ENCODE measurements at regions not wholly inside any gene's neighbourhood (a gene's known extent, or its start where the extent isn't known, plus 50 kb on each side); places are given as distances from the start of the nearest gene placed in this dataset.

DNA sequence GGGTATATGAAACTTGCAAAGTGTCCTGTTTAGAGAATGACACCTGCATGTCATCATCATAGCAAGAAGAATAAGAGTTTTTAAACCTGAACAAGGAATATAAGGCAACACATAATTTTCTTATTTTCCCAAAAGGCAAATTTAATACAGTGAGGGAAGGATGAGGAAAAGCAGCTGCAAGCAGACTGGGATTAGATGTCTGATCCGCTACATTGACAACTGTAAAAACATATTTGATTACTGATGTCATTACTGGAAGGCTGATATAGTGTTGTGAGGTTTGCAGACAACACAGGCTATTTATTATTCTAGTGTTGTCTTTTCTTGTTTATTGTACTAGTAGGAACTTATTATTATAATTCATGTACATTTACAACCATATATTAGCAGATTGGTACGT lies 528.7 kb downstream of the ZIC1 start:
- no peak for DNase-seq

DNA sequence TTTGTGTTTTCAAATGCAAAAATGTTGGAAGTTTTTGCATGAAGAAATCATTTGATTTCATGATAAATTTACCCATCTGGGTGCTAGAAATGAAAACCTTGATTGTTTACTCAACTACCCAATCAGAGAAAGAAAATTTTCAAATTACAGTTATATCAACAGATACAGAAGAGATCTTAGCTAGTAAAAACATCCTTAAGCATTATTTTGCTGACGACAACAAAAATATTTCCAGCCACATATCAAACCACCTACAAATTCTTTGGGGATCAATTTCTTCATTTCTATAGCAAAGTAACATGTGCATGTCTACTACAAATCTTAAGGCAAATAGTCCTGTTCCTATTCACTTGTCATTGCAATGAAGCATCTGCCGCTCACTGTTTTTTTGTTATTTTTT lies 530.3 kb downstream of the ZIC1 start:
- no peak for DNase-seq

DNA sequence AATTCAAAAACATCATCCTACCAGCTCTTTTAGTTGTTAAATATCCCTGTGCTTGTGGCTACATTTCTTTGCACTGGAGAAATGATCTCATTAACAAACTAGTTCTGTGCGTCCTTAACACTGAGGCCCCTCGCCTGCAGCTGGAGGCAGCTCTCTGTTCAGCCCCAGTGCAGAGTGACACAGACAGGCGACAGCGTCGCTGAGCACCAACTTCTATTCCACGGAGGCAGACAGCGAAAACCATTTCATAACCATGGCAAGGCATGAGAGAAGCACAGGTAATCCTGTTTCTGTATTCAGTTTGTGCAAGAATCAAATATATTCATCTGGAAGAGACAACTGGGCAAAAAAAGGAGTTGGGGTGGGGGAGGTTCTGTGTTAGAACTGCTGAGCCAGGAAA lies 530.7 kb downstream of the ZIC1 start:
- no peak for DNase-seq

DNA sequence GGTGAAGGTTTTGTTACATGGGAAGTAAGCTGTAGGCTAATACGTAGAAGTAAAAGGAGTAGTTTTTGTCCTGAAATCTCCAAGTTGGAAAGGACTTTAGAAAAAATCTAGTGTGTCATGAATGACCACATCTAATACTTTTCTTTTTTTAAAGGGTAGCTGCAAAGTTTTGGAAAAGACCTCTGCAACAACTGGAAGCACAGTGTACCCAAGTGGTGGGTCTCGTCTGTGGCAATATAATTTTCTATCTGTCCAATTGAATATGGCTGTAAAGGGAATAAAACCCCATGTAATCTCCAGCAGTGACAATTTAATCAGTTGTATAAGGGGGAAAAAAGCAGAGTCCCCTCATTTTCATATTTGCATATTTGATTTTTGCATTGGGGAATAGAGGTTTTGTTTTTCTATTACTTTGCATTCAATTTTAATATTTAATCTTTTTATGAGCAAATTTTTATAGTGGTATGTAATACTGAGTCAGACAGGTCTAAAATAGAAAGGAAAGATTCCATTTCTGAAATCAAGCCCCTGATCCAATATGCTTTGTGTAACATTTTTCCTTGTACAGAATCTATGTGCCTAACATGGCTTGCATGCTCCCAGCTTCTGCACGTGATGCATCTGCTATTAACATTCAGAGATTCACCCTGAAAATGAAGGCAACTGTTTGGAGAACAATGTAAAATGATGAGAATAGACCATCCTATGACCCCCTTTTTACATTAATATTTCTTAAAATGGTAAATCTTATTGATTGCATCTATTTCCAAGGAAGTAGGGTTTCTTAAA lies 531.4 kb downstream of the ZIC1 start:
- no peak for DNase-seq

DNA sequence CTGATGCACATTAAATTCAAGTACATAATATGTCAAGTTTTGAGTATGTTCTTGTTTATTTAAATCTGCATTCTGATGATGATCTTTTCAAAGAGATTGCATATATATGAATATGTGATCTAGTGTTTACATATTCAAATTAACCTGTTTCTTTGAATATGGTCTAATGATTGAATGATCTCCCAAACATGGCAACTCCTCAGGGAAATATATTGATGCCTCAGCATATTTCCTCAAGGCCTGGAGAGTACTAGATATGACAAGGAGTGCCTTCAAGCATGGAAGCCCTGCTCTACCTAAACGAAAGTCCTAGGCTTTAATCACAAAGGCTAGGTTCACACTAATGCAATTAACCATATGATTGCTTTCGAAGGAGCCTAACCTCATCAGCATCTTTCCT lies 532.8 kb downstream of the ZIC1 start:
- DNase-seq, result no peak

DNA sequence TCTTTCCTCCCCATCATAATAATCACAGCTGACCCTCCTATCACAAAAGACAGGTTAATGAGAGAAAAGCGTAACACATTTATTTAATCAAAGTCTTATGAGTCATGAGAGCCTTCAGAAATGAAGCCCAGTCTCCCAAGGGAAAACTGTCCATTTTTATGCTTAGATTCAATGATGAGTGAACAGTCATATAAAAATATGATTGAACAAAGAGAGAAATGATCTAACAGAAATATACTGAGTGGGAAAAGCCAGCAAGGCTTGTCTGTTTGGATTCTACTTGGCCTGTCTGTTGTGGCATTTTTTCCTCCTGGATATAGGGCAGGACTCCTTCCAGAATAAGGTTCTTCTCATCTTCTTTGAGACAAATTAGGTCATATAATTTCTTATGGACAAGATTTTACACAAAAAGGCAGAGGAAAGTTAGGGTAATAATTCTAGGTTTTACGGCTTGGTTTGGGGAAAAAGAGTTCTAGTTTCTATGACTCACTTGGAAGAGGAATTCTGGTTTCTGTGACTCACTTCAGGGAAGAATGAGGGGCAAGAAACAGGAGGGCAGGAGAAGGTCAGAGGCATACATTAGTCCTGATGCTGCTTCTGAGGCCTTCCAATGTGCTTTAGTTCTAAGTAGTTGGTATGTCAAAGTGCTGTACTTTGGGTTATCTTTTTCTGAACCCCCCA lies 534.2 kb downstream of the ZIC1 start:
- no peak for DNase-seq

DNA sequence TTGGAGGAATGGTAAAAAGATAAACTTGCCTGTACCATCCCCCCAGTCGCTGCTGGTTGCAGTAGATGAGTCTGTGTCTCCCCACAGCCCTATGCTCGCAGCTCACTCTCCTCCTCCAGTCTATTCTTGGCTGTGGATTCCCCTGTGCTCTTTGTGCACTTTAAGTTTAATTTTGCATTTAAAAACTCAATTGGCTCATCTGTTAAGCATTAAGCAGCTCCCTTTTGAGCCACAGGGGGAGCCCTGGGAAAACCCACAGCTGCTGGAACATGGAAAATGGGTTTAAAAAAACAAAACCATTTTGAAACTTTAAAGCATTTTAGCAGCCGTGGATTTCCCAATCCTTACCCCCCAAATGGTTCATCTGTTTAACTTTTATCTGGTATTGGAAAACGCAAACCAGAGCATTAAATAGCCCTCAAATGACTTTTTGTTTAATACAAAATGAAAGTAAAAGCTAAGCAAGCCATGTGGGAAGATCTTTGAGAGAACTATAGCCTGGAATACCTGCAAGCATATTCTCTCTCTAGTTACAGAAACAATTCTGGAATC lies 536.9 kb downstream of the ZIC1 start:
- DNase-seq, result peak; percentile 7

DNA sequence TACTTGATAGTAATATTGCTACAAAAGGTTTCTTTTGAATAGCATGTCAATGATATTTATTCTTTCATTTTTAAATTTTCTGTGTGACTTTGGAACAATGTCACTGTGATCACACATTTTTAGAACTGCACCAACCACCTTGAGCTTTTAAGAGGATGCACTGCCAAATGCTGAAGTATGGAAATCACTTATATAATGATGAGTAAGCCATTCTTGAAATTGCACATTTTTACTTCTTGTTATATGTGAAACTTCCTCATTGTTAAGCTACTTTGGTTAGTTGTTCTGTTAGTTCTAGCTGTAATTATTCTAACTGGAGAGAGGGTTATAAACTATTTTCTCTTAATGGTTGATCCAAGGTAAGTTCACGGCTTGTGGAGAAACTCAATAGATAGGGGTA lies 547.5 kb downstream of the ZIC1 start:
- no peak for DNase-seq

DNA sequence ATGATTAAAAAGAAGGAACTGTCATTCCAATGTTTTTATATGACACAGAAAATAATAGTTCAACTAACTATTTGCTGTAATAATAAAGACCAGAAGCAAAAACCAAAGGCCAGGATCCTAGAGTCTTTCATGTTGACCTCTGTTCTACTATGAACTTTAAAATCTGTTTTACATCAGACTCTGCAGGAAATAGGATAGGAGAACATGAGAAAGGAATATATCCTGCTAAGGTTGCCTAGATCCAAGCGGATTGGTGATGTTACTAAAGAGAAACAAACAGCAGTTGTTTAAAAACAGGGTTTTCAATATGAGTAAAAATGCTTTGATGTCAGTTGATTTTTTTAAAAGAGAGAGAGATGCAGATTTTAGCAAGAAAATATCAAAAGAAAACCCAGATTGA lies 549.6 kb downstream of the ZIC1 start:
- no peak for DNase-seq

DNA sequence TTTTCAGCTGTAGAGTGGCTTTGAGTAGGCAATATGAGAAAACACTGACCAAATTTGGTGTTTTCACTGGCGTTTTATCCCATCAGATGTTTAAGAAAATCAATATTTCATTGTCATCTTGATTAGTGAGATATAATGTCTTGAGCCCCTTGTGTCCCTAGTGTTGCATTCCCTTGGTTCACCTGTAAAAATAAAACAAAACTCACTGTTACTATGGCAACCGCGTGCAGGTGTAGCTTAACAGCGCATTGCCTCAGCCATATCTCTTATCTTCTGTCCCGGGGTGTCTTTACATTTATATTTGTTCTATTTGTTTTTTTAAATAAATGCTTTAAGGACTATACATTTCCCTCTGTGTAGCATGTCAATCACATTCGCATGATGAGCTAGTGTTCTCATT lies 551.6 kb downstream of the ZIC1 start:
- DNase-seq, result no peak

DNA sequence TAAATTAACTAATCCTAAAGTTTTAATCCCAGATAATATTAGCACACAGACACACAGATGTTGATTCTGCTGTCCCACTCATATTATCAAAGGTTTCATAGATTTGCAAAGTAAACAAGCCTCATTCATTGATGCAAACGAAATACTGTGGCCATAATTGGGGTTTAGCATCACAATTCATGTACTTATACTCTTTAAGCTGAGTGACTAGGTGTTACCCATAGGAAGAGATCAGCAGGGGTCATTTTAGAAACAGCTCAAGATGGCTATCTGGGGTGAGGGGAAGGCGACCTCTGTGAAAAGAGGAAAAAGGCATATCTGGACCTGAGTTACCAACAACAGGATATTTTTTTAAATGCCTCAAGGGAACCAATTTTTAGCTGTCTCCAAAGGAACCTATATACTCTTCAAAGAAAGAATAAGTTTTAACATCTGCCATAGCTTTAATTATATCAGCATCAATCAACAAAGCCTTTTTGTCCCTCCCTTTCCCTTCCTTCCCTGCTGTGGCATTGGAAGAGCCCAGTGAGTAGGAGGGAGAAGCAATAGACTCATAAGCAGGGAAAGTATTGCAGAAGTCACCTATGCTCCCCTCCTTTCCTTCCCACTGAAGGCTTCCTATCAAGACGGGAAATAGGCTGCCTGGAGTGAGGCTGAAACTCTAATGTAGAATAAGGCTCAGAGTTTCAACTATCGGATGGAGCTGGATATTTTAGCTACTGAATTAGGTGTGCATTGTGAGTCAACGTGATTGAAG lies 553.4 kb downstream of the ZIC1 start:
- DNase-seq, result no peak

DNA sequence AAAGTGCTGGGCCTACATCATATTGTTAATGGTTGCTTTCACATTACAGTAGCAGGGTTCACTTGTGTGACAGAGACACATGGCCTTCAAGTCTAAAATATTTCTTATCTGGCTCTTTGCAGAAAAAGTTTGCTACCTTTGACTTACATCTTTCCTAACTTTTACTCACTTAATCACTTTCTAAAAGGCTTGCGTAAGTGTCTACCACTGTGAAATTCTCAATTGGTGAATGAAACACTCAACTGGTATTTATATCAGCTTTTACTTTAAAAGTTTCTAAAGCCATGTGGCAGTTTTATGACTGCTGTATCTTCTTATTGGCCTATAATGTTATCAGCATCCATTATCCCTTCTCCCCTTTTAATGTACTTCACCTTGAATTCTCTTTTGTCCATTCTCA lies 554.5 kb downstream of the ZIC1 start:
- DNase-seq, result no peak

DNA sequence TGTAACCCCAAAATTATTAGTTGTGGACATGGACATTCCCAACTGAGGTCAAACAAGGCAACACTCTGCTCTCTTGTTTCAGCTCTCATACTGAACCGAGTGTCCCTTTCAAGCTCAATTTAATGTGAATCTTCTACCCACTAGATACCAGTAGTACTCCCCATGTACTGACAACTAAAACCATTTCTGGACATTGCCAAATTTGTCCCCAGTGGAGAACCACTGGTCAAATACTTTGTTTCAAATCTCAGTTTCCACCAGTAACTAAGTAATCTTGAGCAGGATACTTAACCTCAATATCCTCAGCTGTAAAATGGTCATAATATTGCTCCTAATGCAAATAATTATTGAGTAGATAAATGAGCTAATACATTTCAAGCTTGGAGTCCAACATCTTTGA lies 566.0 kb downstream of the ZIC1 start:
- DNase-seq, result no peak

DNA sequence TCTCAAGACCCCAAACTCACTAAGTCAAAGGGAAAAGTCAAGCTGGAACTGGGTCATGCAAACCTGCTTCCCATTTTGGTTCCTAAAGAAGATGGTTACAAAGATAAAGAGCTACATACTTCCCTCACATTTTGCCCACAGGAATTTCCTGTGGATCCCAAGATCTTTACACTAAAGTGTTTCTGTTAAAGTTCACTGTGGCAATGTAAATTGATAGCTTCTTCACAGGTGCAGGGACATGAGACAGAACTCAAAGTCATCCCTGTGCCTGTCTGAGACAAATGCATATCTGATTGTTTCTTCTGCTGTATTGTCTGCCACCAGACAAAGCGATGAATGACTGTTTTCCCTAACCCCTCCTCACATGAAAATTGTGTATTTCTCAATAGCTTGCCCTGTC lies 567.8 kb downstream of the ZIC1 start:
- DNase-seq, result no peak

DNA sequence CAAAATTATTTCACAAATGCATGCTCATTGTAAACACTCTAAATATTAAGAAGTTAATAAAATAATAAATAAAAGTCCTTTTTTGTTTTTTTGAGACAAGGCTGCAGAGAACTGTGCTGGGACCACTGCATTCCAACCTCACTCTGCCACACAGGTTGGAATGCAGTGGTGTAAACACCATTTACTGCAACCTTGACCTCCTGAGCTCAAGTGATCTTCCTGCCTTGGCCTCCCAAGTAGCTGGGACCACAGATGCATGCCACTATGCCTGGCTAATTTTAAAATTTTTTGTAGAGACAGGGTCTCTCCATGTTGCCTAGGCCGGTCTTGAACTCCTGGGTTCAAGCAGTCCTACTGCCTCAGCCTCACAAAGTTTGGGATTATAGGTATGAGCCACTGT lies 578.4 kb downstream of the ZIC1 start:
- DNase-seq, result no peak

DNA sequence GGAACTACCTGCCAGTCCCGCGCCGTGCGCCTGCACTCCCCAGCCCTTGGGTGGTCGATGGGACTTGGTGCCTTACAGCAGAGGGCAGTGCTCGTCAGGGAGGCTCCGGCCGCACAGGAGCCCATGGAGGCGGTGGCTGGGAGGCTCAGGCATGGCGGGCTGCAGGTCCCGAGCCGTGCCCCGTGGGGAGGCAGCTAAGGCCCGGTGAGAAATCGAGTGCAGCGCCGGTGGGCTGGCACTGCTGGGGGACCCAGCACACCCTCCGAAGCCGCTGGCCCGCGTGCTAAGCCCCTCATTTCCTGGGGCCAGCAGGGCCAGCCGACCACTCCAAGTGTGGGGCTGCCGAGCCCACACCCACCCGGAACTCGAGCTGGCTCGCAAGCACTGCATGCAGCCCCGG lies 580.2 kb downstream of the ZIC1 start:
- DNase-seq, result no peak

DNA sequence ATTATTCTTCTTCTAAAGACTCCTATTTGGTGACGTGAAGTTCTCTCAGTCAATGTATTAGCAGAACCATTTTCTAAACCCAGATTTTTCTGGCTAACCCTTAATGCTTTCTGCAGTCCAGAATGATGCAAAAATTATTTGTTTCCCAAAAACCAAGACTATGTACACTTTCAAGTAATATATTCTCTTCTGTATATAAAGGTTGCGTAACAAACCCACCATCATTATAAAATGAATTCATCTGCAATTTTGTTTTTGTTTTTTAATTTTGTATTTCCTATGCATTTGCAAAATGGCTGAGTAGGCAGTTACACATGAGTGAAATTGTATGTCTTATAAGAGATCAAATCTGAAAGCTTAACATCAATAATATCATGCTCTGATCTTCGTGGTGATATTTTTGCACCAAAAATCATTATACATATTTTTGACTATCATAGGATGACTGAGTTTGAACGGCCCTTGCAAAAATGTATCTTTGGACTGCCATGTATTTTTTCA lies 593.6 kb downstream of the ZIC1 start:
- DNase-seq, result no peak

DNA sequence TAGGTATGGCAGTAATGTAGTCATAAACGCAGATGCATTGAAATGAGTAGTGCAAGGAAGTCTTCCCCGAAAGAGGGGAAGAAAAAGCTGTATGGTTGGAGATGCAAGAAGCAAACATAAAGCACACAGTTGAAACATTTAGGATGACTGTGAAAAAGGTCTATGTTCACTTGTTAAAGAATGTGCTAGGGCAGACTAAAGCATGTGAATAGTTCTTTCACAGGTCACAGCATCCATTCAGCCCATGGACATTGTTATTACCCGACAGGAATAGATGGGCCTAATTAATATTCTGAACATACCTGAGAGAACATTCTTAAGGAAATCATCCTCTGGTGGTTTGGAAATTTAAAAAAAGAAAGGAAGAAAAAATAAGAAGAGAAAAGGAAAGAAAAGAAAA lies 595.2 kb downstream of the ZIC1 start:
- DNase-seq, result no peak

DNA sequence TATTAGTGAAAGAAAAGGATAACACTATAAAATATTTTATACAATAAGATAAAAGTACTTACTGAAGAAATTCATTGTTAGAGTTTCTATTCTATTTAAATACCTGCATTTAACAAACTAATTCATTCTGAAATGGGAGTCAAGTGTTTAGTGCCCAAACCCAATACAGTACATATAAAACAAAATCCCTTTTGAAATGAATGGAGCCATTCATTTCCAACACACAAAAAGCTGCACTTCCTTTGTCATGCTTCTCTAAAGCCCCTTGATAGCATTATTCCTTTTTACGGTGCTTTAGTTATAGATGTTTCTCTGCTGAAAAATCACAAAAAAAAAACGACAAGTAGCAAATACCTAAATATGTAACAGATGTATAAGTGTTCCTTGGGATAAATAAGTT lies 596.3 kb downstream of the ZIC1 start:
- DNase-seq, result no peak

DNA sequence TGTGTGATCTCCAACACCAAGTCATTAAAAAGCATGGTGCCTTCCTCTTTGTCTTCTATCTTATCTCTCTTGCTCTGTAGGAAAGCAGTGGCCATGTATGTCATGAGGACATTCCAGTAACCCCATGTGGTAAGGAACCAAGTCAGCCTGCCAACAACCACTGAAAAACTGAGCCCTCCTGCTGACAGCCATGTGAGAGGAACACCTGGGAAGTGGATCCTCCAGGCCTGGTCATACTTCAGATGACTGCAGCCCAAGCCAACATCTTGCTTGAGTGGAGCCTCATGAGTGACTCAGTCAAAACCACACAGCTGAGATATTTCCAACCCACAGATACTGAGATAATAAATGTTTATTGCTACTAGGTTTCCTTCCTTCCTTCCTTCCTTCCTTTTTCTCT lies 597.3 kb downstream of the ZIC1 start:
- DNase-seq, result no peak

DNA sequence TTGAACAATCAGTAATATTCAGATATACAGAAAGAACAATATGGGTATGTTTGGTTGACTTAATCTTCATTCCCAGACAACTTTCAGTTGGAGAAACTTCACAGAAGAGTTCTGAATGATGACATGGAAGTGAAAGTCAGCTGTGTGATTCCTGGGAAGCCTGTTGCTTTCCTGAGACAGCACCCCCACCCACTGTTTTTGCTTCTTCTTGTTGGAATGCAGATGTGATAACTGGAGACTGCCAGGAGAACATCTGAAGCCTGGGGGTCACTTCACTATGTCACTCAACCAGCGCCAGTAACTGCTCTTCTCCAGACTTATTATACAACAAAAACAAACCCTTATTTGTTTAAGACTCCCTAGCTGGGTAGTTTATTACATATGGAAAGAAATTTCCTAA lies 599.4 kb downstream of the ZIC1 start:
- no peak for DNase-seq

DNA sequence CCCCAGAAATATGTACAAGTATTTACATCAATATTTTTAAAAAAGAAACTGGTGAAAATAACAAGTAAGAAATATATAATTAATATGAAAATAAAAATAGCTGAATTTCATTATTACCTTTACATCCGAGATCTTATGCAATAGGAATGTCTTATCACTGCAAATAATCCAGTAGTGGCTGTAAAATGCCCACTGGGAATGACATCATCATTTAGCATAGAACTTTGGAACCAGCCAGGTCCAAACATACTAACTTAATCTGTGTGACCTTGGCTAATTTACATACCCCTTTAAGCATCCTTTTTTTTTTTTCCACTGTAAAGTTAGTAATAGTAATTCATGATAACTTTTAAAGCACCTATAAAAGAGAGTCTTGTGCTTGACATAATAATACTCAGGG lies 611.7 kb downstream of the ZIC1 start:
- DNase-seq, result no peak

DNA sequence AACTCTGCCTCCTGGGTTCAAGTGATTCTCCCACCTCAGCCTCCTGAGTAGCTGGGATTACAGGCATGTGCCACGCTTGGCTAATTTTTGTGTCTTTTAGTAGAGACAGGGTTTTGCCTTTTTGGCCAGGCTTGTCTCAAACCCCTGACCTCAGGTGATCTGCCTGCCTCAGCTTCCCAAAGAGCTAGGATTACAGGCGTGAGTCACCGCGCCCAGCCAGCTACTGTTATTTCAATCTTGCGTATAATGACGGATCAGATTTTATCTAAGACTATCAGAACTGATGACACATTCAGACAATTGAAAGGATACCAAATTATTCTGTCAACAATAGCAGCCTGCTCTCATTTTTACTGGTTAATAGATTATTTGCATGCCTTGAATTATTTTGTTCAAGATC lies 612.2 kb downstream of the ZIC1 start:
- DNase-seq, result no peak
